CD4-positive, alpha-beta T cell (primary cell): ENCODE measurements at regions not wholly inside any gene's neighbourhood (a gene's known extent, or its start where the extent isn't known, plus 50 kb on each side); places are given as distances from the start of the nearest gene placed in this dataset.

ENCODE experiments used
- ATAC-seq: fragments of 200-7000 bp; cut with Tn5 transposase; one replicate; pipeline ENCODE4 v1.10.0; 2022; ENCODE audit warnings: mild to moderate bottlenecking; ENCODE audit not compliant: poor library complexity
- CTCF ChIA-PET: fragments of 350-600 bp; sonication (Branson Sonifier 250); formaldehyde crosslinking; loops from one replicate; lab custom pipeline; 2021; ENCODE audit warnings: antibody characterized with exemption, inconsistent platforms; lab: Charles Lee
- POLR2A ChIA-PET: fragments of 350-600 bp; sonication (Branson Sonifier 250); formaldehyde crosslinking; loops from one replicate; lab custom pipeline; 2021; ENCODE audit warnings: antibody characterized with exemption, inconsistent platforms; lab: Charles Lee
- DNase-seq, 14 experiments: peaks; one replicate each; pipeline ENCODE4 v3.0.0-alpha.2; 2013 to 2020; ENCODE audit warnings: mixed read lengths in 2 of 14
- H3K27ac ChIP-seq, 2 donors: one replicate each; pipeline versions ENCODE4 v1.5.1 to v1.7.0; 2013; ENCODE audit warnings: low read length in 2 of 2, low read depth in 1 of 2, mild to moderate bottlenecking in 1 of 2
- H3K27me3 ChIP-seq, 2 experiments: 1 replicate in 1 of 2; 2 replicates in 1 of 2; pipeline versions ENCODE4 v1.6.1 to v1.7.0; 2013; ENCODE audit warnings: low read length in 2 of 2, control low read depth in 1 of 2, mild to moderate bottlenecking in 1 of 2, moderate library complexity in 1 of 2; ENCODE audit not compliant: insufficient read depth in 2 of 2, control insufficient read depth in 1 of 2
- H3K36me3 ChIP-seq: one replicate; pipeline ENCODE4 v1.6.1; 2013; ENCODE audit warnings: low read length, control low read depth; ENCODE audit not compliant: insufficient read depth
- H3K4me1 ChIP-seq: one replicate; pipeline ENCODE4 v1.6.1; 2013; ENCODE audit warnings: low read length, control low read depth; ENCODE audit not compliant: insufficient read depth
- H3K4me3 ChIP-seq: one replicate; pipeline ENCODE4 v1.5.1; 2013; ENCODE audit warnings: mild to moderate bottlenecking, low read length, moderate library complexity
- H3K9me3 ChIP-seq, 2 experiments: 1 replicate in 1 of 2; 2 replicates in 1 of 2; pipeline versions ENCODE4 v1.6.1 to v1.7.0; 2013; ENCODE audit warnings: low read length in 2 of 2, mild to moderate bottlenecking in 2 of 2, control low read depth in 1 of 2, moderate library complexity in 1 of 2; ENCODE audit not compliant: control insufficient read depth in 1 of 2, insufficient read depth in 1 of 2
- H3K27ac Mint-ChIP-seq: one replicate; pipeline ENCODE4 v1.8.0; 2020; ENCODE audit warnings: mixed read lengths
- H3K27me3 Mint-ChIP-seq: one replicate; pipeline ENCODE4 v1.8.0; 2021; ENCODE audit warnings: mixed read lengths
- H3K36me3 Mint-ChIP-seq: one replicate; pipeline ENCODE4 v1.8.0; 2021; ENCODE audit warnings: low read depth, mixed read lengths
- H3K4me1 Mint-ChIP-seq: one replicate; pipeline ENCODE4 v1.8.0; 2021; ENCODE audit warnings: low read depth, mixed read lengths
- H3K4me3 Mint-ChIP-seq: one replicate; pipeline ENCODE4 v1.8.0; 2020; ENCODE audit warnings: mild to moderate bottlenecking, mixed read lengths
- H3K9me3 Mint-ChIP-seq: one replicate; pipeline ENCODE4 v1.8.0; 2020; ENCODE audit warnings: mixed read lengths
- intact Hi-C, 2 experiments: fragments of 100-400 bp; cut with DNase I in 1 of 2; cut with micrococcal nuclease in 1 of 2; formaldehyde crosslinking; loops; one replicate each; pipeline versions ENCODE4 v1.15.1 to v1.9.0; 2023 to 2025; cut with DNase I, micrococcal nuclease
- TF ChIP-seq, protein P1 (sequence below): fragments of 200-600 bp; IDR thresholded peaks from one replicate; pipeline ENCODE4 v1.8.0; 2022; ENCODE audit warnings: antibody characterized with exemption, mild to moderate bottlenecking

DNA sequence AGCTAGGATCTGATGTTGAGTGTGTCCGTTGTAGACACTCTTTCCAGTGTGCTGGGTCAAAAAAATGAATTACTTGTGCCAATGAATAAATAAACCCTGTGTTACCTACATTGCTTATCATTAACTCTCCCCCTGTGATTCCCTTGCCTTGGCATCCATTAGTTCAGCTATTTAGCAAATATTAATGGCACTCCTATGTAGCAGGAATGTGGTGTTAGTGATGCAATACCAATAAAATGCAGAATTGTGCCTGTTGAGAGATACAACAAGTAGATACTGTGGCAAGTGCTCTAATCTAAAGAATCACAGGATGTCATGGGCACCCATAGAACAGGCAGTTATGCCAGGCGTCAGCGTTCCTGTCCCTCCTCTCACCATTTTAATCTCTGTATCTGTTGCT is 343.2 kb downstream of the PMP22 start:
- H3K27me3 ChIP-seq = peaks cover 2 to 10% of the 10 kb centered on the region in 2 experiments
- Mint-ChIP-seq H3K4me1 (no peaks in the 10 kb centered on the region), H3K27ac (no peak overlapping the region), H3K9me3 (no peaks in the 10 kb centered on the region), H3K4me3 (no peak overlapping the region), H3K27me3 (peaks cover 14% of the 10 kb centered on the region), H3K36me3 (no peaks in the 10 kb centered on the region)
- ATAC-seq = no peak
- ChIA-PET CTCF (no interaction called here), POLR2A (no interaction called here)
- intact Hi-C loops = no loop called here
- no peak overlapping the region for H3K4me3 ChIP-seq
- H3K36me3 ChIP-seq = no peaks in the 10 kb centered on the region
- TF ChIP-seq, protein P1, sequence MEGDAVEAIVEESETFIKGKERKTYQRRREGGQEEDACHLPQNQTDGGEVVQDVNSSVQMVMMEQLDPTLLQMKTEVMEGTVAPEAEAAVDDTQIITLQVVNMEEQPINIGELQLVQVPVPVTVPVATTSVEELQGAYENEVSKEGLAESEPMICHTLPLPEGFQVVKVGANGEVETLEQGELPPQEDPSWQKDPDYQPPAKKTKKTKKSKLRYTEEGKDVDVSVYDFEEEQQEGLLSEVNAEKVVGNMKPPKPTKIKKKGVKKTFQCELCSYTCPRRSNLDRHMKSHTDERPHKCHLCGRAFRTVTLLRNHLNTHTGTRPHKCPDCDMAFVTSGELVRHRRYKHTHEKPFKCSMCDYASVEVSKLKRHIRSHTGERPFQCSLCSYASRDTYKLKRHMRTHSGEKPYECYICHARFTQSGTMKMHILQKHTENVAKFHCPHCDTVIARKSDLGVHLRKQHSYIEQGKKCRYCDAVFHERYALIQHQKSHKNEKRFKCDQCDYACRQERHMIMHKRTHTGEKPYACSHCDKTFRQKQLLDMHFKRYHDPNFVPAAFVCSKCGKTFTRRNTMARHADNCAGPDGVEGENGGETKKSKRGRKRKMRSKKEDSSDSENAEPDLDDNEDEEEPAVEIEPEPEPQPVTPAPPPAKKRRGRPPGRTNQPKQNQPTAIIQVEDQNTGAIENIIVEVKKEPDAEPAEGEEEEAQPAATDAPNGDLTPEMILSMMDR = no peak
- no peak for DNase-seq
- H3K4me1 ChIP-seq = no peaks in the 10 kb centered on the region
- no peaks in the 10 kb centered on the region for H3K9me3 ChIP-seq
- no peak overlapping the region for H3K27ac ChIP-seq

DNA sequence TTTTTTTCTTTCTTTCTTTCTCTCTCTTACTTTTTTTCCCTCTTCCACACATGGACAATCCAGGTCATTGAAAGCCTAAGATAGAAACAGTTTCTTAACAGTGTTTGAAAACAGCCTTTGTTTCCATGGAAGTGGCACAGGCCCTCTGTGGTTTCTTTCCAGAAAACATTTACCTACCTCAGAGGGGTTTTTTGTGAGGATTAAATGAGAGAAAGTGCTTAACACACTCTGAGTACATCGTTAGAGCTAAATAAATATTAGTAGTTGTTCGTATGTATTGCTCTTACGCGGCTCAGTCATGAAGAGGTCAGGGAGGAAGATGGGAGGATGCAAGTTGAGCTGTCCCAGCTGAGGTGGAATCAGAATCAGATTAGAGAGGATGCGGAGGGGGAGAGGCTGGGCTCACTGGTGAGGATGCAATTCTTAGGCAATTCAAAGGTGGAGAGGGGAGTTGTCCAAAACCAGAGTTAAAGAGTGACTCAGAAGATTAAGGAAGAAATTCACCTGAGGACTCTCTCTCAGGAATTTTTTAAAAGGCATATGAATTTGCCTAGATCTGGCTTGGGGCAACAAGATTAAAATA is 345.4 kb downstream of the PMP22 start:
- Mint-ChIP-seq H3K4me3 (no peak overlapping the region), H3K4me1 (no peaks in the 10 kb centered on the region), H3K27ac (no peak overlapping the region), H3K27me3 (peaks cover 3% of the 10 kb centered on the region), H3K36me3 (no peaks in the 10 kb centered on the region), H3K9me3 (no peaks in the 10 kb centered on the region)
- Histone ChIP-seq H3K4me1 (no peaks in the 10 kb centered on the region), H3K27ac (no peak overlapping the region), H3K27me3 (no peaks in the 10 kb centered on the region), H3K36me3 (no peaks in the 10 kb centered on the region), H3K9me3 (no peaks in the 10 kb centered on the region), H3K4me3 (no peak overlapping the region)
- ATAC-seq (no peak), DNase-seq (no peak)
- CTCF ChIA-PET = no interaction called here
- TF ChIP-seq, protein P1 = no peak
- POLR2A ChIA-PET = no interaction called here
- intact Hi-C loops = no loop called here

DNA sequence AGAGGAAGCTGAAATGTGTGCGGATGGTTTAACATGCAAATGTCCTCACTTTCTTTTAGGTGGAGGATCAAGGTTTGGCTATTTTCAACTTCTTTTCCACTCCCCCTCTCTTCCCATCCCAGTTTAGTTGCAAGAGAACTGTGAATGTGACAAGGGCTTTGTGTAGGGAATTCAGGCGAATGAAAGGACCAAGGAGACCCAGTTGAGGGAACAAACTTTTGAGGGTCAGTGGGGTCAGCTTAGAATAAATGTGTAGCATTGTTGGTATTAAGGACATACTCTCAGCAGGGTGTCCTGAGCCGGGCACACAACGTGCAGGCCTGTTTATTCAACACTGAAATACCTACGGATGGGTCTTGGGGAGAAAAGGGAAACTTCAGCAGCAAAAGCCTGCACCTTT is 346.0 kb downstream of the PMP22 start:
- H3K4me3 ChIP-seq = no peak overlapping the region
- Mint-ChIP-seq H3K9me3 (no peaks in the 10 kb centered on the region), H3K36me3 (no peaks in the 10 kb centered on the region), H3K4me3 (no peak overlapping the region), H3K4me1 (no peaks in the 10 kb centered on the region), H3K27me3 (peaks cover 7% of the 10 kb centered on the region), H3K27ac (no peak overlapping the region)
- H3K4me1 ChIP-seq = no peaks in the 10 kb centered on the region
- no peaks in the 10 kb centered on the region for H3K9me3 ChIP-seq
- no peak for ATAC-seq
- TF ChIP-seq, protein P1 = no peak
- H3K27me3 ChIP-seq = no peaks in the 10 kb centered on the region
- ChIA-PET POLR2A (no interaction called here), CTCF (no interaction called here)
- no peak overlapping the region for H3K27ac ChIP-seq
- DNase-seq = no peak
- intact Hi-C loops = no loop called here
- no peaks in the 10 kb centered on the region for H3K36me3 ChIP-seq
